GM21526 (cell line): ENCODE measurements at regions not wholly inside any gene's neighbourhood (a gene's known extent, or its start where the extent isn't known, plus 50 kb on each side); places are given as distances from the start of the nearest gene placed in this dataset.

ENCODE experiments used
- ATAC-seq: cut with Tn5 transposase; IDR thresholded peaks from one replicate; pipeline ENCODE4 v1.9.1; 2021; ENCODE audit warnings: moderate library complexity; ENCODE audit not compliant: unreplicated experiment, low FRiP score

- ATAC-seq: no peak
These were observed 149.5 kb downstream of the RAP2B start for GRCh38 chr3:153311541-153311940.

- ATAC-seq: no peak
These were observed 151.4 kb downstream of the RAP2B start for GRCh38 chr3:153313302-153313965.

GRCh38 chr3:153314038-153314437 lies 152.0 kb downstream of the RAP2B start:
- no peak for ATAC-seq

GRCh38 chr3:153315781-153316180 lies 153.8 kb downstream of the RAP2B start:
- no peak for ATAC-seq

GRCh38 chr3:153319705-153320554 lies 157.9 kb downstream of the RAP2B start:
- no peak for ATAC-seq

GRCh38 chr3:153320585-153321128 lies 158.6 kb downstream of the RAP2B start:
- no peak for ATAC-seq

- ATAC-seq: no peak
These were observed 166.7 kb downstream of the RAP2B start for GRCh38 chr3:153328690-153329089.

GRCh38 chr3:153330901-153331300 lies 168.9 kb downstream of the RAP2B start:
- ATAC-seq: no peak

GRCh38 chr3:153331676-153332075 lies 169.7 kb downstream of the RAP2B start:
- no peak for ATAC-seq

GRCh38 chr3:153334558-153334957 lies 172.5 kb downstream of the RAP2B start:
- ATAC-seq: no peak

- ATAC-seq: no peak
These were observed 175.3 kb downstream of the RAP2B start for GRCh38 chr3:153337369-153337768.

GRCh38 chr3:153338487-153338886 lies 176.5 kb downstream of the RAP2B start:
- ATAC-seq: no peak

GRCh38 chr3:153339065-153339464 lies 177.0 kb downstream of the RAP2B start:
- ATAC-seq: no peak

GRCh38 chr3:153343988-153344782 lies 182.2 kb downstream of the RAP2B start:
- ATAC-seq: no peak

- peak; percentile 21 for ATAC-seq
These were observed 186.6 kb downstream of the RAP2B start for GRCh38 chr3:153348457-153349107.

GRCh38 chr3:153349108-153349499 lies 187.1 kb downstream of the RAP2B start:
- peak; percentile 95 for ATAC-seq

GRCh38 chr3:153350420-153350819 lies 188.4 kb downstream of the RAP2B start:
- ATAC-seq: no peak

- no peak for ATAC-seq
These were observed 192.6 kb downstream of the RAP2B start for GRCh38 chr3:153354641-153355040.

GRCh38 chr3:153355559-153355958 lies 193.5 kb downstream of the RAP2B start:
- no peak for ATAC-seq

GRCh38 chr3:153356908-153357307 lies 194.9 kb downstream of the RAP2B start:
- no peak for ATAC-seq
